IMR-90 (cell line): ENCODE measurements at regions not wholly inside any gene's neighbourhood (a gene's known extent, or its start where the extent isn't known, plus 50 kb on each side); places are given as distances from the start of the nearest gene placed in this dataset.

Source experiments
- ATAC-seq: fragments of 200-7000 bp; cut with Tn5 transposase; 2 replicates; pipeline ENCODE4 v1.9.1; 2020; ENCODE audit warnings: low read depth, mild to moderate bottlenecking, moderate library complexity
- BruUV-seq: library from RNA; stranded (reverse); fragments of 400-500 nt; replicated peaks from 2 replicates; lab custom pipeline; 2021; lab: Mats Ljungman, UMichigan
- CTCF ChIA-PET: fragments of 300-600 bp; formaldehyde crosslinking; extraction: SDS; loops from one replicate; lab custom pipeline; 2021; ENCODE audit warnings: antibody characterized with exemption; lab: Yijun Ruan, JAX
- POLR2A ChIA-PET: fragments of 300-600 bp; sonication (Branson Sonifier 250); formaldehyde crosslinking; loops from one replicate; lab custom pipeline; 2022; ENCODE audit warnings: antibody characterized with exemption; ENCODE audit not compliant: unreplicated experiment; lab: Charles Lee
- DNase-seq: peaks from one replicate; pipeline ENCODE4 v3.0.0; 2013
- H2AFZ ChIP-seq: replicated peaks from 2 replicates; pipeline ENCODE3; 2013; ENCODE audit warnings: low read length, mild to moderate bottlenecking; ENCODE audit not compliant: poor library complexity
- H2AK5ac ChIP-seq: 2 replicates; pipeline ENCODE4 v1.6.1; 2013; ENCODE audit warnings: low read depth, low read length, inconsistent platforms
- H2AK9ac ChIP-seq: replicated peaks from 2 replicates; pipeline ENCODE3; 2013; ENCODE audit warnings: mild to moderate bottlenecking, low read depth, low read length, moderate library complexity; ENCODE audit not compliant: poor library complexity
- H2BK120ac ChIP-seq: 2 replicates; pipeline ENCODE4 v1.6.1; 2013; ENCODE audit warnings: low read depth, low read length, inconsistent platforms
- H2BK15ac ChIP-seq: 3 replicates; pipeline ENCODE4 v1.6.1; 2013; ENCODE audit warnings: low read depth, low read length, inconsistent platforms
- H2BK20ac ChIP-seq: 2 replicates; pipeline ENCODE4 v1.6.1; 2013; ENCODE audit warnings: low read depth, mild to moderate bottlenecking, inconsistent platforms, low read length, moderate library complexity
- H2BK5ac ChIP-seq: 2 replicates; pipeline ENCODE4 v1.6.1; 2013; ENCODE audit warnings: mild to moderate bottlenecking, low read depth, low read length, inconsistent platforms; ENCODE audit not compliant: poor library complexity, severe bottlenecking
- H3K14ac ChIP-seq: replicated peaks from 2 replicates; pipeline ENCODE4 v1.6.1; 2013; ENCODE audit warnings: low read depth, low read length, inconsistent platforms
- H3K18ac ChIP-seq: 2 replicates; pipeline ENCODE4 v1.6.1; 2013; ENCODE audit warnings: low read depth, low read length, control low read depth
- H3K23ac ChIP-seq: 2 replicates; pipeline ENCODE4 v1.6.1; 2013; ENCODE audit warnings: low read depth, low read length, inconsistent platforms
- H3K27ac ChIP-seq: 2 replicates; pipeline ENCODE4 v1.5.1; 2013; ENCODE audit warnings: mild to moderate bottlenecking, control low read depth, low read length; ENCODE audit not compliant: insufficient read depth
- H3K27me3 ChIP-seq: 2 replicates; pipeline ENCODE4 v1.6.1; 2013; ENCODE audit warnings: low read length; ENCODE audit not compliant: control insufficient read depth, insufficient read depth
- H3K36me3 ChIP-seq: 2 replicates; pipeline ENCODE4 v1.6.1; 2013; ENCODE audit warnings: low read length, mixed read lengths; ENCODE audit not compliant: control insufficient read depth, insufficient read depth
- H3K4ac ChIP-seq: 2 replicates; pipeline ENCODE4 v1.6.1; 2013; ENCODE audit warnings: low read depth, low read length, inconsistent platforms
- H3K4me1 ChIP-seq: 2 replicates; pipeline ENCODE4 v1.6.1; 2013; ENCODE audit warnings: low read length, mixed read lengths; ENCODE audit not compliant: control insufficient read depth, insufficient read depth
- H3K4me2 ChIP-seq: 2 replicates; pipeline ENCODE4 v1.6.1; 2013; ENCODE audit warnings: low read depth, mild to moderate bottlenecking, control low read depth, low read length, moderate library complexity
- H3K4me3 ChIP-seq: 2 replicates; pipeline ENCODE4 v1.5.1; 2013; ENCODE audit warnings: low read depth, mild to moderate bottlenecking, control low read depth, low read length, moderate library complexity; ENCODE audit not compliant: insufficient read depth
- H3K56ac ChIP-seq: 2 replicates; pipeline ENCODE4 v1.6.1; 2013; ENCODE audit warnings: low read length, inconsistent platforms; ENCODE audit not compliant: insufficient read depth; ENCODE audit errors: extremely low read depth
- H3K79me1 ChIP-seq, 2 experiments: 2 replicates each; pipeline ENCODE4 v1.6.1; 2013; ENCODE audit warnings: low read length in 2 of 2, inconsistent platforms in 1 of 2, low read depth in 1 of 2
- H3K9ac ChIP-seq: 2 replicates; pipeline ENCODE4 v1.6.1; 2013; ENCODE audit warnings: low read depth, low read length, control low read depth
- H3K9me1 ChIP-seq: 2 replicates; pipeline ENCODE4 v1.6.1; 2013; ENCODE audit warnings: low read length, inconsistent platforms; ENCODE audit not compliant: insufficient read depth
- H3K9me3 ChIP-seq: 2 replicates; pipeline ENCODE4 v1.6.1; 2013; ENCODE audit warnings: low read length; ENCODE audit not compliant: control insufficient read depth, insufficient read depth
- H4K20me1 ChIP-seq: 2 replicates; pipeline ENCODE4 v1.6.1; 2013; ENCODE audit warnings: low read length, inconsistent platforms; ENCODE audit not compliant: insufficient read depth
- H4K5ac ChIP-seq: 2 replicates; pipeline ENCODE4 v1.6.1; 2013; ENCODE audit warnings: mild to moderate bottlenecking, low read depth, low read length, control low read depth
- H4K8ac ChIP-seq, 2 experiments: 2 replicates each; pipeline ENCODE4 v1.6.1; 2013; ENCODE audit warnings: low read depth in 2 of 2, low read length in 2 of 2, control low read depth in 1 of 2, inconsistent platforms in 1 of 2
- H4K91ac ChIP-seq: 2 replicates; pipeline ENCODE4 v1.6.1; 2013; ENCODE audit warnings: low read depth, low read length, inconsistent platforms; ENCODE audit not compliant: insufficient read depth
- FOS ChIP-seq: fragments of 150-350 bp; IDR thresholded peaks from 2 replicates; pipeline ENCODE4 v1.6.1; 2016; ENCODE audit warnings: low read depth, low read length
- MAZ ChIP-seq: IDR thresholded peaks from 2 replicates; pipeline ENCODE4 v1.6.1; 2012; ENCODE audit warnings: low read depth, mild to moderate bottlenecking, low read length, improper control_type of control experiment, moderate library complexity, borderline replicate concordance
- NFE2L2 ChIP-seq: fragments of 150-350 bp; IDR thresholded peaks from 2 replicates; pipeline ENCODE4 v1.6.1; 2016; ENCODE audit warnings: low read depth, mild to moderate bottlenecking, low read length
- POLR2A ChIP-seq: IDR thresholded peaks from 2 replicates; pipeline ENCODE4 v1.6.1; 2012; ENCODE audit warnings: mild to moderate bottlenecking, low read depth, low read length
- WGBS, 2 experiments: methylation state at CpG; one replicate each; pipeline versions ENCODE4 v1.1.5 to v1.1.7; 2013; ENCODE audit warnings: missing lambda C conversion rate in 2 of 2; ENCODE audit not compliant: insufficient read length in 1 of 2; ENCODE audit errors: extremely low coverage in 2 of 2; 5-methylcytosine and 5-hydroxymethylcytosine counted together
- dilution Hi-C: fragments of 300-500 bp; cut with HindIII; formaldehyde crosslinking; loops from one replicate; pipeline ENCODE4 v1.14.3; 2018; ENCODE audit warnings: low sequenced_read_pairs; ENCODE audit not compliant: unreplicated experiment
- in situ Hi-C: fragments of 300-500 bp; cut with MboI; formaldehyde crosslinking; loops from 3 replicates; pipeline ENCODE4 v1.14.3; 2019; ENCODE audit warnings: low sequenced_read_pairs, inconsistent platforms, mixed read lengths
- intact Hi-C: fragments of 100-400 bp; cut with micrococcal nuclease; formaldehyde crosslinking; loops from 2 replicates; pipeline ENCODE4 v1.10.0; 2022

GRCh38 chr2:34037157-34037556 is 438.1 kb upstream of the FAM98A start:
- no peak overlapping the region for H2BK5ac ChIP-seq
- no peaks in the 10 kb centered on the region for H3K79me1 ChIP-seq
- no peak overlapping the region for H3K9ac ChIP-seq
- no peaks in the 10 kb centered on the region for H4K20me1 ChIP-seq
- BruUV-seq = no TSS peak
- no peak overlapping the region for H3K4me2 ChIP-seq
- H2BK20ac ChIP-seq = no peak overlapping the region
- intact Hi-C loops (no loop called here), dilution Hi-C loops (no loop called here), in situ Hi-C loops (no loop called here)
- no peak overlapping the region for H3K14ac ChIP-seq
- H3K9me3 ChIP-seq = peaks cover 1% of the 10 kb centered on the region; the same call in 1 of the 2 replicates
- H3K27me3 ChIP-seq = no peaks in the 10 kb centered on the region
- H3K23ac ChIP-seq = no peak overlapping the region
- POLR2A ChIA-PET = no interaction called here
- H3K27ac ChIP-seq = no peak overlapping the region
- H2BK120ac ChIP-seq = no peak overlapping the region
- no peak overlapping the region for H3K18ac ChIP-seq
- H2AFZ ChIP-seq = no peak overlapping the region
- no peak overlapping the region for H2AK5ac ChIP-seq
- WGBS, 2 experiments = no CpG with 5 or more reads among the region's 3 CpGs
- no peaks in the 10 kb centered on the region for H3K4me1 ChIP-seq
- H3K36me3 ChIP-seq = no peaks in the 10 kb centered on the region
- no peak overlapping the region for H3K4ac ChIP-seq
- H4K91ac ChIP-seq = no peak overlapping the region
- ATAC-seq (no peak), DNase-seq (no peak)
- no peak overlapping the region for H4K5ac ChIP-seq
- H3K4me3 ChIP-seq = no peak overlapping the region
- no peak overlapping the region for H2BK15ac ChIP-seq
- no peaks in the 10 kb centered on the region for H3K9me1 ChIP-seq
- no peak for TF ChIP-seq POLR2A
- no peak for TF ChIP-seq NFE2L2
- TF ChIP-seq MAZ = no peak
- TF ChIP-seq FOS = no peak
- H2AK9ac ChIP-seq = no peak overlapping the region
- CTCF ChIA-PET = no interaction called here
- H4K8ac ChIP-seq = no peak overlapping the region
- no peak overlapping the region for H3K56ac ChIP-seq
